B cell (primary cell): ENCODE measurements at regions not wholly inside any gene's neighbourhood (a gene's known extent, or its start where the extent isn't known, plus 50 kb on each side); places are given as distances from the start of the nearest gene placed in this dataset.

Source experiments
- EZH2 ChIP-seq: IDR thresholded peaks from 2 replicates; pipeline ENCODE4 v1.6.1; 2012; ENCODE audit warnings: borderline replicate concordance, low read depth, mild to moderate bottlenecking, moderate library complexity, low read length; ENCODE audit not compliant: insufficient read depth, poor library complexity, severe bottlenecking
- TF ChIP-seq, protein P1 (sequence below): fragments of 200-600 bp; IDR thresholded peaks from one replicate; pipeline ENCODE4 v1.8.0; 2022; ENCODE audit warnings: antibody characterized with exemption, mild to moderate bottlenecking

DNA sequence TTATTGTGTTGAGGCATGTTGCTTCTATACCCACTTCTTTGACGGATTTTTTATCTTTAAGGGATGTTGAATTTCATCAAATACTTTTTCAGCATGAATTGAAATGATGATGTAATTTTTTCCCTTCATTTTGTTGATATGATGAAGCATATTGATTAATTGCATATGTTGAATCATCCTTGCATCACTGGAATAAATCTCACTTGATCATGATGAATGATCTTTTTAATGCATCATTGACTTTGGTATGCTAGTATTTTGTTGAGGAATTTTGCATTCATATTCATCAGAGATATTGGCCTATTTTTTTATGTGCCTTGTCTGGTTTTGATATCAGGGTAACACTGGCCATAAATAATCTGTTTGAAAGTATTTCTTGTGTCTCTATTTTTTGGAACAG is 754.7 kb downstream of the KCTD8 start:
- TF ChIP-seq EZH2: no peak
- TF ChIP-seq, protein P1, sequence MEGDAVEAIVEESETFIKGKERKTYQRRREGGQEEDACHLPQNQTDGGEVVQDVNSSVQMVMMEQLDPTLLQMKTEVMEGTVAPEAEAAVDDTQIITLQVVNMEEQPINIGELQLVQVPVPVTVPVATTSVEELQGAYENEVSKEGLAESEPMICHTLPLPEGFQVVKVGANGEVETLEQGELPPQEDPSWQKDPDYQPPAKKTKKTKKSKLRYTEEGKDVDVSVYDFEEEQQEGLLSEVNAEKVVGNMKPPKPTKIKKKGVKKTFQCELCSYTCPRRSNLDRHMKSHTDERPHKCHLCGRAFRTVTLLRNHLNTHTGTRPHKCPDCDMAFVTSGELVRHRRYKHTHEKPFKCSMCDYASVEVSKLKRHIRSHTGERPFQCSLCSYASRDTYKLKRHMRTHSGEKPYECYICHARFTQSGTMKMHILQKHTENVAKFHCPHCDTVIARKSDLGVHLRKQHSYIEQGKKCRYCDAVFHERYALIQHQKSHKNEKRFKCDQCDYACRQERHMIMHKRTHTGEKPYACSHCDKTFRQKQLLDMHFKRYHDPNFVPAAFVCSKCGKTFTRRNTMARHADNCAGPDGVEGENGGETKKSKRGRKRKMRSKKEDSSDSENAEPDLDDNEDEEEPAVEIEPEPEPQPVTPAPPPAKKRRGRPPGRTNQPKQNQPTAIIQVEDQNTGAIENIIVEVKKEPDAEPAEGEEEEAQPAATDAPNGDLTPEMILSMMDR: no peak
